Neural cell (in vitro differentiated cells): ENCODE measurements at regions not wholly inside any gene's neighbourhood (a gene's known extent, or its start where the extent isn't known, plus 50 kb on each side); places are given as distances from the start of the nearest gene placed in this dataset.

ENCODE experiments used
- H2AFZ ChIP-seq: fragments of 200-600, 300-800 bp; sonication (generic), shearing (Covaris generic); 2 replicates; pipeline ENCODE4 v1.6.0; 2014; ENCODE audit warnings: low read depth, mild to moderate bottlenecking, antibody characterized with exemption, low read length, moderate library complexity
- H3F3A ChIP-seq: fragments of 200-600 bp; shearing (Covaris generic); 2 replicates; pipeline ENCODE4 v1.6.1; 2016; ENCODE audit warnings: mild to moderate bottlenecking, moderate library complexity, mixed read lengths, antibody characterized with exemption, low read length; ENCODE audit not compliant: insufficient read depth, poor library complexity, severe bottlenecking
- H3K27ac ChIP-seq: fragments of 200-600, 300-800 bp; sonication (generic), shearing (Covaris generic); 2 replicates; pipeline ENCODE4 v1.5.1; 2014; ENCODE audit warnings: mild to moderate bottlenecking, low read length, moderate library complexity
- H3K27me3 ChIP-seq: fragments of 300-800, 200-600 bp; sonication (generic), shearing (Covaris generic); 2 replicates; pipeline ENCODE4 v1.6.0; 2014; ENCODE audit warnings: mild to moderate bottlenecking, low read depth, low read length, moderate library complexity; ENCODE audit not compliant: insufficient read depth
- H3K36me3 ChIP-seq: fragments of 300-800, 200-600 bp; sonication (generic), shearing (Covaris generic); 2 replicates; pipeline ENCODE4 v1.5.1; 2014; ENCODE audit warnings: mild to moderate bottlenecking, antibody characterized with exemption, low read length, moderate library complexity; ENCODE audit not compliant: insufficient read depth
- H3K4me2 ChIP-seq: fragments of 300-800, 200-600 bp; sonication (generic), shearing (Covaris generic); 2 replicates; pipeline ENCODE4 v1.6.0; 2014; ENCODE audit warnings: mild to moderate bottlenecking, low read length
- H3K4me3 ChIP-seq: fragments of 300-800, 200-600 bp; sonication (generic), shearing (Covaris generic); 2 replicates; pipeline ENCODE4 v1.5.1; 2014; ENCODE audit warnings: mild to moderate bottlenecking, low read length, moderate library complexity
- H3K79me2 ChIP-seq: fragments of 200-600 bp; shearing (Covaris generic); replicated peaks from 2 replicates; pipeline ENCODE4 v1.6.0; 2014; ENCODE audit warnings: mild to moderate bottlenecking, low read length, moderate library complexity; ENCODE audit not compliant: insufficient read depth
- H3K9ac ChIP-seq: fragments of 300-800, 200-600 bp; sonication (generic), shearing (Covaris generic); 2 replicates; pipeline ENCODE4 v1.6.1; 2016; ENCODE audit warnings: mild to moderate bottlenecking, low read length, mixed read lengths
- H3K9me2 ChIP-seq: fragments of 200-600 bp; shearing (Covaris generic); 2 replicates; pipeline ENCODE4 v1.6.1; 2016; ENCODE audit warnings: mild to moderate bottlenecking, low read length, mixed read lengths; ENCODE audit not compliant: insufficient read depth
- H3K9me3 ChIP-seq: fragments of 200-600, 300-800 bp; sonication (generic), shearing (Covaris generic); 2 replicates; pipeline ENCODE4 v1.6.1; 2016; ENCODE audit warnings: mild to moderate bottlenecking, mixed run types, low read length, moderate library complexity, mixed read lengths
- H4K20me1 ChIP-seq: fragments of 200-600 bp; shearing (Covaris generic); 2 replicates; pipeline ENCODE4 v1.6.1; 2016; ENCODE audit warnings: mild to moderate bottlenecking, mixed run types; ENCODE audit not compliant: insufficient read depth
- CTCF ChIP-seq: fragments of 450-650 bp; IDR thresholded peaks from 2 replicates; pipeline ENCODE4 v1.5.1; 2014; ENCODE audit warnings: antibody characterized with exemption, mild to moderate bottlenecking, moderate library complexity; ENCODE audit not compliant: poor library complexity, severe bottlenecking
- EP300 ChIP-seq: fragments of 450-650 bp; conservative IDR thresholded peaks from 2 replicates; pipeline ENCODE4 v1.6.1; 2014; ENCODE audit warnings: antibody characterized with exemption, mild to moderate bottlenecking, moderate library complexity; ENCODE audit not compliant: poor library complexity, severe bottlenecking
- EZH2 ChIP-seq: fragments of 200-600, 300-800 bp; shearing (Covaris generic), sonication (generic); IDR thresholded peaks from 2 replicates; pipeline ENCODE4 v1.6.1; 2014; ENCODE audit warnings: antibody characterized with exemption, low read length, borderline replicate concordance, mild to moderate bottlenecking; ENCODE audit not compliant: insufficient read depth, poor library complexity, severe bottlenecking
- MXI1 ChIP-seq: fragments of 450-650 bp; conservative IDR thresholded peaks from 2 replicates; pipeline ENCODE4 v1.6.1; 2014; ENCODE audit warnings: antibody characterized with exemption, mild to moderate bottlenecking; ENCODE audit not compliant: poor library complexity, severe bottlenecking
- POLR2AphosphoS5 ChIP-seq: IDR thresholded peaks from 2 replicates; pipeline ENCODE4 v1.6.1; 2012
- RAD21 ChIP-seq: fragments of 450-650 bp; conservative IDR thresholded peaks from 2 replicates; pipeline ENCODE4 v1.6.1; 2014; ENCODE audit warnings: antibody characterized with exemption, mild to moderate bottlenecking, moderate library complexity
- REST ChIP-seq: IDR thresholded peaks from 2 replicates; pipeline ENCODE4 v1.6.1; 2012; ENCODE audit warnings: borderline replicate concordance
- SMC3 ChIP-seq: fragments of 450-650 bp; conservative IDR thresholded peaks from 2 replicates; pipeline ENCODE4 v1.6.1; 2014; ENCODE audit warnings: antibody characterized with exemption, mild to moderate bottlenecking, moderate library complexity; ENCODE audit not compliant: poor library complexity
- TAF1 ChIP-seq: IDR thresholded peaks from 2 replicates; pipeline ENCODE4 v1.6.1; 2012; ENCODE audit warnings: low read depth

GRCh38 chr4:108547682-108548081 is 72.7 kb upstream of the RPL34 start:
- Histone ChIP-seq H3K4me2 (no peak overlapping the region), H3K36me3 (no peaks in the 10 kb centered on the region), H3K79me2 (no peaks in the 10 kb centered on the region), H3K9me2 (no peaks in the 10 kb centered on the region), H3K27ac (no peak overlapping the region), H3K9ac (no peak overlapping the region), H4K20me1 (no peaks in the 10 kb centered on the region), H3K9me3 (no peaks in the 10 kb centered on the region), H3K4me3 (no peak overlapping the region), H2AFZ (no peak overlapping the region), H3K27me3 (no peaks in the 10 kb centered on the region), H3F3A (no peaks in the 10 kb centered on the region)
- TF ChIP-seq EZH2, result no peak
- no peak for TF ChIP-seq EP300
- no peak for TF ChIP-seq RAD21
- no peak for TF ChIP-seq SMC3
- no peak for TF ChIP-seq POLR2AphosphoS5
- TF ChIP-seq REST, result no peak
- TF ChIP-seq TAF1, result no peak
- no peak for TF ChIP-seq CTCF
- no peak for TF ChIP-seq MXI1

DNA sequence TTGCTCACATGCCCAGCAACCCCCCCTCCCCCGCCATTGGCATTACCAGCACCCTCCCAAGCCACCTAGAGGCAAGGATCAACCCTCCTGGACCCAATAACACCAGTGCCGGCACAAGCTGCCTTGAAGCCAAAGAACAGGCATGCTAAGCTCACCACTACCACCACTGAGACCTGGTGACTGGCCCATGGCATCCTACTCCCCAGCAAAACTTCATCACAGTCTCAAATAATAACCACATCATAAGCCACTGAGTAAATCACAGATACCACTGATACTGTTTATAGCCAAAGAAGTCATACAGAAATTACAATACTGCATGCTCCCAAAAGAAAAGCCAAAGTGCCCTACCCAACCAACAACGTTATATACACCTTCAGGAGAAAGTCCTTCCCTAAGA is 73.6 kb upstream of the RPL34 start:
- Histone ChIP-seq H3K9ac (no peak overlapping the region), H3F3A (no peaks in the 10 kb centered on the region), H3K9me3 (no peaks in the 10 kb centered on the region), H3K36me3 (no peaks in the 10 kb centered on the region), H3K27ac (no peak overlapping the region), H3K79me2 (no peaks in the 10 kb centered on the region), H2AFZ (no peak overlapping the region), H3K27me3 (no peaks in the 10 kb centered on the region), H4K20me1 (no peaks in the 10 kb centered on the region), H3K4me3 (no peak overlapping the region), H3K4me2 (no peak overlapping the region), H3K9me2 (no peaks in the 10 kb centered on the region)
- no peak for TF ChIP-seq REST
- no peak for TF ChIP-seq RAD21
- TF ChIP-seq CTCF, result no peak
- no peak for TF ChIP-seq POLR2AphosphoS5
- TF ChIP-seq TAF1, result no peak
- no peak for TF ChIP-seq EP300
- TF ChIP-seq MXI1, result no peak
- TF ChIP-seq SMC3, result no peak
- no peak for TF ChIP-seq EZH2
